NCI-H2227 (cell line): ENCODE measurements at regions not wholly inside any gene's neighbourhood (a gene's known extent, or its start where the extent isn't known, plus 50 kb on each side); places are given as distances from the start of the nearest gene placed in this dataset.
"Not testable (repeated sequence)": the region's sequence is repeated elsewhere in the genome, so short reads cannot be mapped to it uniquely, and the experiment has no call there.

Source experiments
- DNase-seq: peaks from one replicate; lab custom pipeline; 2025; ENCODE audit not compliant: unreplicated experiment; lab: John Stamatoyannopoulos, UW

DNA sequence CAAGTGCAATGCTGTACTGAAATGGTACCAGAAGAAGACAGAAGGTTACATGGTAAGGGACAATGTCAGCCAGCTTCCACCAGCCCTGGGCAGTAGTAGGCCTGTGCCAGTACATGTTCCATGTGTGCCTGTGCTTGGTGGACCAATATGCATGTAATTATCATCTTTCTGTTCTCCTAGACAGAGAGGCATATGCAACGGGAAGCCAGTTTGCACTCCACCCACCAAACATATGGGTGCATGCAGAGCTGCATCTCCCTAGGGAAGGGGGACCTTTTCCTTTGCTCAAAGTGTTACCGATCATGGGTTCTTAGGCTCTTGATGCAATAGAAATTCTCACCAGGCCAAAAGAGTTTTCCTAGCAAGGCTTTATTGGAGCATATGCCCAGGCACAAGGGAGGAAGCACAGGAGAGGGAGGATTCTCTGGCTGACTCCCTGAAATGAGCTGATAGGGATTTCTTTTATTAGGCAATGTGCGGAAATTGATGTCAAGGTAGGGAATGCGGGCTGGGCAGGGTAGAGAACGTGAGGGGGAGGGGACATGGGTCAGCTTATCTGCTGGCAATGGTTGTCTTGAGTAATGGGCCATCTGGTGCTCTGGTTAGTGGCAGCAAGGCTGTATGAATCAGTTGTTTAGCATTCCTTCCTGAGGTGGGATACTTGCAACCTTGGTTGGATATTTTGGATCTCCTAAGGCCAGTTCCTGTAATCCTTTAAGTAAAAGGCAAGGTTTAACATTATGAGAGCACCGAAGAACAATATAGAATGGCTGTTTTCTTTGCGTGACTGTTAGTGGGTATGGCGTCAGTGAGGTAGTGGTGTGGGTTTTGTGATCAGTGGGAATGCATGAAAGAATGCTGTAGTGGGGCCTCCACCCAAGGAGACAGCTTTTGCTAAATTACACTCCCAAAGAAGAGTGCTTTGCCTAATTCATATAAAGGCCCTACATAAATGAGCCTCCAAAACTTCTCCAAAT lies 102.5 kb downstream of the CDRT15L2 start:
- DNase-seq: not testable (repeated sequence)

DNA sequence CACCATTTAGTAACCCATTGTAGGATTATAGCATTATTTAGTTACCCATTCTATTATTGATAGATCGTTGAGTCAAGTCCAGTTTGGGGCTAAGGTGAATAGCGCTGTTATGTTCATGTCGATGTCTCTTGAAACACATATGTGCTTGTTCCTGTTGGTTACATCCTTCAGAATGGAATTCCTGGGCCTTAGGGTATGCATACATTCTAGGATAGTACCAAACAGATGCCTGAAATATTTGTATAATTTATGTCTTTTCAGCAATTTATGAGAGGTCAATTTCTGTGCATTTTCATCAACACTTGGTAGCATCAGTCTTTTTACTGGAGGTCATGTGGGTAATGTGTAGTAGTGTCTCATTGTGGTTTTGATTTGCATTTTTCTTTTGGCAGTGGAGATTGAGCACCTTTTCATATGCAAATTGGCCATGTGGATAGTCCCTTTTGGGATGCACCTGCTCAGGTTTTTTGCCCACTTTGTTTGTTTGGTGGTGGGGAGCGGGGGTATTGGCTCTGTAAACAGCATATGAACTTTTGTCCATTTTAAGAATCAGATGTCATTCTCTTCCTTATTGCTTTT lies 104.2 kb downstream of the CDRT15L2 start:
- not testable (repeated sequence) for DNase-seq

DNA sequence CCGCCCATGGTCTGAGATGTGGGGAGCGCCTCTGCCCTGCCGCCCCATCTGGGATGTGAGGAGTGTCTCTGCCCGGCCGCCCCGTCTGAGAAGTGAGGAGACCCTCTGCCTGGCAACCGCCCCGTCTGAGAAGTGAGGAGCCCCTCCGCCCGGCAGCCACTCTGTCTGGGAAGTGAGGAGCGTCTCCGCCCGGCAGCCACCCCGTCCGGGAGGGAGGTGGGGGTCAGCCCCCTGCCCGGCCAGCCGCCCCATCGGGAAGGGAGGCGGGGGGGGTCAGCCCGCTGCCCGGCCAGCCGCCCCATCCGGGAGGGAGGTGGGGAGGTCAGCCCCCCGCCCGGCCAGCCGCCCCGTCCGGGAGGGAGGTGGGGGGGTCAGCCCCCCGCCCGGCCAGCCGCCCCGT lies 105.5 kb downstream of the CDRT15L2 start:
- DNase-seq: not testable (repeated sequence)

DNA sequence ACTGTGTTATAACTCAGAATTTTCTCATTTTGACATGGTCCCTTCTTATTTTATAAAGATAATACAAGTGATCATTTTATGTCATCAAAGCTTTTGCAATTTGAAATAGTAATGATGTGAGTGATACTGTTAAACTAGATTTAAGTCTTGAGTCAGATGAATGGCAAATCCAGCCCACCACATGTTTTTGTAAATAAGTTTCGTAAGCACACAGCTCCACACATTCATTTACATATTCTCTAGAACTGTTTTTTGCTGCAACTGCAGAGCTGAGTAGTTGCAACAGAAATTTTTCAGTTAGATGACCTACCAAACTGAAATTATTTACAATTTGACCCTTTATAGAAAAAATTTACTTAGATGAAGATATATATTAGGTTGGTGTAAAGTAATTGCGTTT lies 108.1 kb downstream of the CDRT15L2 start:
- not testable (repeated sequence) for DNase-seq

DNA sequence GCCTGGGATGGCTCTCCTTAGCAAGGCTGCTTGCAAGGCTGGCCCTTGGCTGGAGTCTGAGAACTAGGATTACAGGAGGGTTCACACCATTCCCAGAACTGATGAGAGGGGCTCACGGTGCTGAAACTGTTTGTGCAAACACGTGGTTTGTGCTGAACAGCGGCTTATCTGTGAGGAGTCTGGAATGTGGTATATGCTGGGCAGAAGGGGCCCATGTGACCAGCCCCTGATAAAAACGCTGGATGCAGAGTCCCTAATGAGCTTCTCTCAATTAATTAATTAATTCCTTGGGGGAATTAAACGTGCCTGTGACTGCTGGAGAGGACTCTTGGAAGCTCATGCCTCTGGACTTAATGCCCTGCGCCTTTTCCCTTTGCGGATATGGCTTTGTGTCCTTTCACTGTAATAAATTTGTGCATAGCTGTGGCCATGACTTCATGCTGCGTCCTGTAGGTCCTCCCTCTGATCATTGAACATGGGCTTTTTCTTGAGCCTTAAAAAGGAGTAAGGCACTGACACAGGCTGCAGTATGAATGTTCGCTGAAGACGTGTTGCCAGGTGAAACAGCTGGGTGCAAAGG lies 109.7 kb downstream of the CDRT15L2 start:
- not testable (repeated sequence) for DNase-seq

DNA sequence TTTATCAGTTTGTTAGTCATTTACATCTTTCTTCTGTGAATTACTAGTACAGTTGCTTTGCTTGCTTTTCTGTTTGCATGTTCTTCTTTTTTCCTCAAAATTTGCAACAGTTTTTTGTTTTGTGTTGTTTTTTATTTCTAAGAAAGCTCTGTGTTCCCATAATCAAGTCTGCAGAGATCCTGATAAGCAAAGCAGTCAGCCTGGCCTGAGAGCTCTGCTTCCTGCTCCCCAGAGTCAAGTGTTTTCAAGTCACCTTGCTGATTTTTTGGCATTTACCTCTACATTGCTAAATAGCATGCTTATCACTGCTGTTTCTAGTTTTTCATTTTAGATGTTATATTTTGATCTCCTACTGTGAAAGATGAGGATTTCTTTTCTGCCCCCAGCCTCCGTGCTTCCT lies 113.2 kb downstream of the CDRT15L2 start:
- not testable (repeated sequence) for DNase-seq

DNA sequence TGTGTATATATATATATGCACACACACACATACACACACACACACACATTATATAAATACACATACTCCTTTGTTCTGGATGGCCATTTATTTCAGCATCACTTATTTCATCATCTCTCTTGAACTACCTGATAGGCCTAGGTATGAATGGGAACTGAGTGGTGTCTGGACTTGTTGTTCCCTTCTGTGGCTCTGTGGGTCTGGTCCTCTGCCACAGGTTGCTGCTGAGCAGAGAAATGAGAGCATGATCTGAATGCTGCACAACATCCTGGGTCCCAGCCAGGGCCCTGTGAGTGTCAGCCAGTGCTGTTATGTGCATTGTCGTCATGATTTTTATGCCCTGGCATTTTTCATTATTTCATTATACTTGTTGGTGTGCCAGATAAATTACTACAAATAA lies 116.3 kb downstream of the CDRT15L2 start:
- not testable (repeated sequence) for DNase-seq

DNA sequence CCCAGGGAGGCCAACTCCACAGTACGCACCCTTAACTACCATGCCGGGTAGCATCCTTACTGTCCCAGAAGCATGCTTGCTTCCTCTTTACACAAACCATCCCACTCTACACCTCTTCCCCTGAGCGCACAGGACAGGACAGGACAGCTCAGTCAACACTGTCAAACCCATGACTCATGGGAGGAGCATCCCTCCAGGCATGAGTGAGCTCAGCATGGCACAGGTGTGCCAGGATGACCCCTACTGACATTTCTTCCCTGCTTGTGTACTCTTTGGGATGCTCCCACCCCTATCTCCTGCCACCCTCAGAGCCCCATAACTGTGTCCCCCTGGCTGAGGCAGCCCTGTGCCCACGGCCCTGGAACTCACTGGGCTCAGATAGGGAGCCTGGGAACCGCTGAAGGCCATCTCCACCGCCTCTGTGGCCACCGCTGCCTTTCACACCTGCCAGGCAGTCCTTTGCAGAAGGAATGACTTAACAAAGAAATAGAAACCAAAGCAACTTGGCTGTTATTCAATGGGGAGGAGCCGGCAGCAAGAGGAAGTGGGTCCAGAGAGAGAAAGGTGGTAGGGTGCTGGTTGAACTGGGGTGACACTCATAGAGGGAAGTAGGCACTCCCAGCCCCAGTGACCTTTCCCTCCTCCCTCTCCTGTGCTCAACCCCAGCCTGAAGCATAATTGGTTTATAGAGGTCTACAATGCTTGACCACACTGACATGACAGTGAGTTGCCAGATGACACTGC lies 119.1 kb downstream of the CDRT15L2 start:
- not testable (repeated sequence) for DNase-seq

DNA sequence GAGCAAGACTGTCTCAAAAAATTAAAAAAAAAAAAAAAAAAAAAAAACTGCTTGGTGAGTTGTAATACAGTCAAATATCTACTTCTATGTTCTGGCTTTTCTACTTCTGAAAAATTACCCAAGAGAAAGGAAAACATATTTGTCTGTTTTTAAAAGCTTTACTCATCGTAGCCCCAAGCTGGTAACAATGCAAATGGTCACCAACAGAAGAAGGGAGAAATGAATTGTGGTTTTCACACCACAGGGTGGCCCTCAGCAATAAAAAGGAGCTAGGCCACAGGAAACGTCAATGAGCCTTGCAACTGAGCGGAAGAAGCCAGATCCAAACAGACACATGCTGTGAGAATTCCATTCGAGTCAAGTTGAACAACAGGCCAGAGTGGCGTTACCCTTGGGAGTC lies 121.0 kb downstream of the CDRT15L2 start:
- not testable (repeated sequence) for DNase-seq

DNA sequence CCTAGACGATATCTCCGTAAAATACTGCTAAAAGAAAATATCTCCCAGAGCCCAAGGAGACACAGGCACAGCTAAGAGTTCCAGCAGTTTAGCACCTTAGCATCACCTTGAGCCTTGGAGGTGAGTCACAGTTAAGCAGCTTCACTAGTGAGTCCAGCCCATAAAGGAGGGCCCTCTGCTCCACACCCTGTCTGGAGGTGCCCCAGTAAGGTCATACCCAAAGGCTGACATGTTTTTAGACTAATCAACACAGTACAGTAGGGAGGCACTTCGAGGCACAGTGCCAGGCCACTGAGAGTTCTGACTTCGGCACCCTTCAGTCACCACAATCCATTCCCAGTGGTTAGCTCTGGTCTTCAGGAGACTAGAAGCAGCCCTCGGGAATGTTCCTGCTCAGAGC lies 121.8 kb downstream of the CDRT15L2 start:
- DNase-seq: not testable (repeated sequence)

DNA sequence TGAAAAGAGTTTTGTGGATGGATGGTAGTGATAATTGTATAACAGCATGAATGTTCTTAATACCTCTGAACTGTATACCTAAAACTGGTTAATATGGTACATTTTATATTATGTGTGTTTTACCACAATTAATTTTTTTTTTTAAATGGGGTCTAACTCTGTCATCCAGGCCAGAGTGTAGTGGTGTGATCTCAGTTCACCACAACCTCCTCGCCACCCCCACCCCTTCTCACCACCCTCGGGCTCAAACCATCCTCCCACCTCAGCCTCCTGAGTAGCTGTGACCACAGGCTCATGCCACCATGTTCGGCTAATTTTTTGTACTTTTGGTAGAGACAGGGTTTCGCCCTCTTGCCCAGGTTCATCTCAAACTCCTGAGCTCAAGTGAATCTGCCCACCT lies 123.2 kb downstream of the CDRT15L2 start:
- no peak for DNase-seq

DNA sequence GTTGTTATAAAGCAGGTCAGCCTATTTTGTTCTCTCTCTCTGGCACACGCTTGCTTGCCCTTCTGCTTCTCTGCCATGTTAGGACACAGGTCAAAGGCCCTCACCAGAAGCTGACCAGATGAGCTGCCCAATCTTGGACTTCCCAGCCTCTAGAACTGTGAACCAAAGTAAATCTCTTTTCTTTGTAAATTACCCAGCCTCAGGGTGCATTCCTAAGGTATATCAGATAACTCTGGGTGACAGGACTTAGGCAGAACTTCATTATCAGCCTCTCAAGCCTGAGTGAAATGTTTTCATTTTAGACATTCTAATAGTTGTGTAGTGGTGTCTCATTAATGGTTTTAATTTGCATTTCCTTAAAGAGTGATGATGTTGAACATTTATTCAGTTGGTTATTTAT lies 124.3 kb downstream of the CDRT15L2 start:
- no peak for DNase-seq

DNA sequence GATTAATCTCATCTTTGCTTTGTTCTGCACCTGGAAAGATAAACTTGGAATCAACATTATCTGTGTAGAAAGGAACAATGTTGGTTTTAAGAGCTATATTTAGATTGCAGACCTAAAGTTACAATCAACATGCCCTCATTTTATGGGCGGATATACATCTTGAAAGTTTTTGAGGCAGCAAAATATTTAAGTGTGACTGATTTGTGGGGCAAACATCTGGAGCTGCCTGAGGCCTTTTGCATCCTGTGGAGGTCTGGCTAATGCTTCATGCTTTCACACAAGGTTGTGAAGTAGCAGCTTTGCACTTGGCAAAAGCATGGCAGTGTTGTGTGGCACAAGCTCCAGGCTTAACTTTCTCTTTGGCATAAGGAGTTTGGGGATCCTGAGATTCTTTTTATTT lies 125.7 kb downstream of the CDRT15L2 start:
- DNase-seq: not testable (repeated sequence)

DNA sequence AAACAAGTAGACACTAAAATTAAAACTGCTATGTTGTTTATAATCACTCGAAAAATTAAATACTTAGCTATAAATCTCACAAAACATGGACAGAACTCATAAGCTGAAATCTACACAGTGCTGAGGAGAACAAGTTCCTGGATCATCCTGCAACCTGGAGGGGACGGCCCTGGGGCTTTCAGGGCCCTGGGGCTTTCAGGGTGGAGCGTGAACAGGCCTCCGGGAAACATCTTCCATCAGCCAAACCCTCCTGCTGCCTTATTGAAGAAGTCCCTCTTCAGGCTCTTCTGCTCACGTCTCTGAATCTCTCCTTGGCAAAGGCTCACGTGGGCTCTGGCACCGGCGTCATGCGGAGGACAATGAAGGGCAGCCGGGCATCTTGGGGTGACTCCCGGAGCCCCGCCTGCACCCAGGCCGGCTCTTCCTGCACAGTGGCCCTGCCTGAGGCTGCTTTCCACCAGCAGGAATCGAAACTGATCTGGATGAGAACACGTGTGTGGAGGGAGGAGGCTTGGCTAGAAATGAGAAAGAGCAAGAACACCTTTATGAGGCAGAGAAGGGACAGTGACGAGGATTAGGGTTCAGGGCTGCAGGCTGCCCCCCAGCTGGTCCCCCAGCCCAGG lies 127.3 kb downstream of the CDRT15L2 start:
- DNase-seq: peak; percentile 26

DNA sequence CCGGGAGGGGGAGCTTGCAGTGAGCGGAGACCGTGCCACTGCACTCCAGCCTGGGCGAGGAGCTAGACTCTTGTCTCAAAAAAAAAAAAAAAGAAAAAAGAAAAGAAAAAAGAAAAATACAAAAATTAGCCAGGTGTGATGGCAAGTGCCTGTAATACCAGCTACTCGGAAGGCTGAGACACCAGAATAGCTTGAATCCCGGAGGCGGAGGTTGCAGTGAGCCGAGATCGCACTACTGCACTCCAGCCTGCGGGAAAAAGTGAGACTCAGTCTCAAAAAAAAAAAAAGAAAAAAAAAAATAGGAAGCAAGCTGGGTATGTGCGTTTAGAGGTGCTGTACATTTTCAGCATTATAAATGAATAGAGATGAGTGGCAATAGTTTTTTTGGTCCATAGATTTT lies 129.3 kb downstream of the CDRT15L2 start:
- not testable (repeated sequence) for DNase-seq

DNA sequence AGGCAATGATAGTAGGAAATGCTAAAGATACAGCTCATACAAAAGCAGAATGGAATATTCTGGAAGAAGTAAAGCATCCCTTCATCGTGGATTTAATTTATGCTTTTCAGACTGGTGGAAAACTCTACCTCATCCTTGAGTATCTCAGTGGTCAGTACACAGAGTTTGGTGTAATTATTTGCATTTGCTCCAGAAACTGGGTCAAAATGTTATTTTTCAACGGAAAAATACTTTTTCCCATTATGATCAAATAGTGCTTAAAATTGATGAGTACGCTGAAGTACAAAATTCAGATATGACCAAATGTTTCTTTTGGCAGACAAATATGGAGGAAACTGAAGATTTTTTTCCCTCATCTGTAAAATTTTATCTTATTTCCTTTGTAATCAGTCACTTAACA lies 137.0 kb downstream of the CDRT15L2 start:
- not testable (repeated sequence) for DNase-seq

DNA sequence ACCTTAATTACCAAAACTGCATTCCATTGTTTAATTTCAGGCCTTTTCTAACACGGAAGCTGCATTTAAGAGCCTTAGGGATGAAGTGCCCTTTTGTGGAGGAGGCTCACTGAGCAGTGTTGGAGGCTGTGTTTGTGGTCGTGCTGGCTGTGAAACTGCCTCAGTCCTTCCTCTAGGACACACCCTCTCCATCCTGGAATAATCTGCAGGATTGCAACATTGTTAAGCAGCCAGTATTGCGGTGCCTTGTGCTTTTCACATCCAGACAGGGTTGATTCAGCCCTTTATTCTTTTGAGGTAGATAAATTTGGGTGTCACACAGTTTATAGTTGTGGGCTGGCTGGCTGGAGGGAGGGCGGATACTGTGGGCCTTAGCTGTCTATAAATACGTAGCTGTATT lies 141.6 kb downstream of the CDRT15L2 start:
- DNase-seq: no peak

DNA sequence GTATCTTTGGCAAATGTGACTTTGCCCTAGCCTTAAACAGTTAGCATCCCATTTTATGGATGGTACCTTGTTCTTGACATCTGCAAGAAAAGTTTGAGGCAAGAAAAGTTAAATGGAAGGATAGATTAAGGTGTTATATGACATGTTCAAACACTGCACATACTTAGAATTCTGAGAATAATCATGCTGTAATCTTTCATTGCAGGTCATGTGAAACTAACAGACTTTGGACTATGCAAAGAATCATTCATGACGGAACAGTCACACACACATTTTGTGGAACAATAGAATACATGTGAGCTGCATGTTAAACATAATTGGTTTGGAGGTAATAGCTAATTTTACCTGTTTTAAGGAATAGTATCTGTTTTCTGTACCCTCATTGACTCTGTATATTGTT lies 144.9 kb downstream of the CDRT15L2 start:
- not testable (repeated sequence) for DNase-seq

DNA sequence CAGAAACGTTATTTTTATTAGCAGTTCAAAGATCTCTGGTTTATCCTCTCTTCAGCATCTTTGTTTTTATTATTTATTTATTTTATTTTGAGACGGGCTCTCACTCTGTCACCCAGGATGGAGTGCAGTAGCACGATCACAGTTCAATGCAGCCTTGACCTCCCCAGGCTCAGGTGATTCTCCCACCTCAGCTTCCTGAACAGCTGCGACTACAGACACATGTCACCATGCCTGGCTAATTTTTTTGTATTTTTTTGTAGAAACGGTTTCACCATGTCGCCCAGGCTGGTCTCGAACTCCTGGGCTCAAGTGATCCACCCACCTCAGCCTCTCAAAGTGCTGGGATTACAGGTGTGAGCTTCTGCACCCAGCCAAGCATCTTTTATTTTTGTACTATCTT lies 147.7 kb downstream of the CDRT15L2 start:
- not testable (repeated sequence) for DNase-seq

DNA sequence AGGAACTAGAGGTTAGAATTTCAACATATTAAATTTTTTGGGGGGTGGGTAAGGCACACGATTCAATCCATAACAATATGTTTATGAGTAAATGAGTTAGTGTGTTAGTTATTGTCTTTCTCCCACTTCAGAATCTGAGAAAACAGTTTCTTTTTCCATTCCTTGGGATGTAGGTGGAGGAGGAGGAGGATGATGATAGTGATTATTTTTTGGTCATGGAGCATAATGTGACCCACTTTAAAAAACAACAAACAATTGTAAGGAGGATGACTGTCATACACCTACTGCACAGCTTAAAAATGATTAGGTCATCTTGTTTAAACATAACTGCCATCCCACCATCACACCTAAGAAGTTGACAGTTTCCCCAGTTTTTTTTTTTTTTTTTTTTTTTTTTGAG lies 148.7 kb downstream of the CDRT15L2 start:
- DNase-seq: no peak

DNA sequence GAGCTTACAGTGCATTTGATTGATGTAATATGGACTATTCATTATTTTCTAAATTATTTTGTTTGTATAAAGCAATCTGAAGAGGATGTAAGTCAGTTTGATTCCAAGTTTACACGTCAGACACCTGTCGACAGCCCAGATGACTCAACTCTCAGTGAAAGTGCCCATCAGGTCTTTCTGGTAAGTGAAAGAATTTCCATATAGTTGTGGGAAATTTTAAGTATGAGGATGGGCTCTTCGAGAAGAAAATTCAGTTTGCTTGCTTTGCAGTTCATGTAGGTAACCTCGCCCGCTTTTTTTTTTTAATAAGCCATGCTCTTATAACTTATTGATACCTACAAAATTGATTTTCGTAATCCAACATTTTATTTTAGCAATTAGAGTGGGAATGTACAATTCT lies 151.6 kb downstream of the CDRT15L2 start:
- DNase-seq: not testable (repeated sequence)
